ENCODE measurements at regions not wholly inside any gene's neighbourhood (a gene's known extent, or its start where the extent isn't known, plus 50 kb on each side); places are given as distances from the start of the nearest gene placed in this dataset.
"Not testable (repeated sequence)": the region's sequence is repeated elsewhere in the genome, so short reads cannot be mapped to it uniquely, and the experiment has no call there.

GRCh38 chr13:108074429-108074828, 140.9 kb downstream of the LIG4 start:
- DNase-seq, result not testable (repeated sequence)

DNA sequence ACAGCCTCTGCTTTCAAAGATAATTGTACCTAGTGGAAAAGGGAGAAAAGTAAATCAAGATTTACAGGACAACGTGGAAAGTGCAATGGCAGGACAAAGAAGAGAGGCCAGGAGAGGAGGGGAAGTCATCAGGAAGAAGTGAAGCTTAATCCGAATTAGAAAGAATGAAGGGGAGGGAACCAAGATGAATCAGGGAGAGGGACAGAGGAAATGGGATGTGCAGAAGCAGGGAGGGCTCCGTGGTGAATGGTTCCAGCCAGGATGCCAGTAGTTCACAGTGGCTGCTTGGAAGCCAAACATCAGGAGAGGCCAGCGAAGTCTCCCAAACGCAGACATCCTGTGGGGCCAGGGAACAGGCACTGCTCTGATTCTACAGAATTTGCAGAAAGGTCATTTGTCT, 144.4 kb downstream of the LIG4 start:
- no peak for DNase-seq

- DNase-seq, result peak; percentile 64
Measured at GRCh38 chr13:108070491-108070890, 144.8 kb downstream of the LIG4 start.

DNA sequence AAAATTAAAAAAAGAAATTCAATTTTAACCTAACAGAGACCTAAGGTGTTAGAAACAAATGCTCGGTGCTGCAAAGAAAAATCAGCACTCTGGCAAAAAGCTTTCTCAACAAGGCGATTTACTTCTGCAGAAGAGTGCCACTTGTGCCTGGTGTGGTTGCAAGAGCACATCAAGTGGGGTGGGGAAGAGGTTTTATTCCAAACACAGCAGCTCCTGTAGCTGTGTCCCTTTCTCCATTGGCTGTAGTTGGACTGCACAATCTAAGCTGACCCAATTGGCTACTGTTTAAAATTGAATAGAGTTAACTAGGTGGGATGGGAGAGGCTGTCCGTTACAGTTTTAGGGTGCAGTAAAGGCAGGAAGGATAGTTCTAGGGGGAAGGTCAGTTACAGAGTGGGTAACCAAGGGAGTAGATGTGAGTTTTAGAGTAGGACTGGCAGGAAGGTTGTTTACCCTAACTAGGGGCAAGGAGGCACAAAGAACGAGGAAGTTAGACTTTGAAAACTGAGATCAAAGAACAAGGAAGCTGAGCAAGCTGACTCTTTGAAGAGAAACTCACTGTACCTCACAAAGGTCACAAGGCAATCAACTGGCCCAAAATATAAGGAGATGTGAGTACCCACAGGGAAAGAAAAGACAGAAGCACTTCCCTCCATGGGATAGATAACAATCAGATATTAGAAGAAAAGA, 145.7 kb downstream of the LIG4 start:
- DNase-seq, result no peak

- not testable (repeated sequence) for DNase-seq
Measured at GRCh38 chr13:108064372-108064771, 151.0 kb downstream of the LIG4 start.

DNA sequence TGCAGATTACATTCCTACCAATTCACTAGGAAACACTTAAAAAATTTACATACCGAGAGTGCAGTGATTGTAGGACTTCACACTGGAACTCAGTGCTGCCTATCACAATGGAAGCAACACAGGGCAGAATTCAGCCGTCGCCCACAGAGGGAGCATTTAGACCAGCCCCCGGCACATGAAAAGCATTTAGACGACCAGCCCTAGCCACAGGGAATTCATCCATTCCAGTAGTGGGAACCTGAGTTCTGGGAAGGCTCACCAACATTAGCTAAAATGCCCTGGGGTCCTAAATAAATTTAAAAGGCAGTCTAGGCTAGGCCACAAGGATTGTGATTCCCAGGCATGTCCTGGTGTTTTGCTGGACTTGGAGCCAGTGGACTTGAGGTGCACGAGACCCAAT, 155.2 kb downstream of the LIG4 start:
- DNase-seq, result peak; percentile 72

DNA sequence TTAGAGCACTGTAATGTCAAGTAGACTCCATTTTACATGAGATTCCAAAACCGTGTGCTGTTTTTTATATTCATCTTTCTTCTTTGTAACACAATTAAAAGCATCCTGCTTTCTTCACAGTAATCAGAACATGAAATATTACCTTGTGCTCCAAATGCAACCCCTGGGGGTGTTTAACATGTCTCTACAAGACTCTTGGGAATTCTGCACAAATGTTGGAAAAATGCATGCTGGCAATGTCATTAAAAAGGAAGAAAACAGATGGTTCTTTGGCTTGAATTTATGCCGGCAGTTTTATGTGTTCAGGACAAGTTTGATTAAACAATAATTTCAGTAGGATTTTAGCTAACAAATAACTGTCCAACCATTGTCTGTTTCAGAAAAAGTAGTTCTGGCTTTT, 159.1 kb downstream of the LIG4 start:
- DNase-seq, result peak; percentile 91

DNA sequence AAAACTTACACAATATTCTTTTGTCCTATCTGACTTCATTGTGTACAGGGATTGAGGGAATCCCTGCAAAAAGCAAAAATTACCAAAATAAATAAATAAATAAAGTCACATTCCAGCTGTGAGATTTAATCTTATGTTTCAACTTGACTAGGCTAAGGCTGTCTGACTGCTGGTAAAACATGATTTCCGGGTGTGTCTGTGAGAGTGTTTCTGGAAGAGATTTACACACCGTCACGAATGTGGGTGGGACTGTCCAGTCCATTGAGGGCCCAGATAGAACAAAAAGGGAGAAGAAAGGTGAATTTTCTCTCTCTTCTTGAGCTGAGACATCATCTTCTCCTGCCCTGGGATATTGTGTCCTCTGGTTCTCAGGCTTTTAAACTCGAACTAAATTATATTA, 166.1 kb downstream of the LIG4 start:
- DNase-seq, result no peak

DNA sequence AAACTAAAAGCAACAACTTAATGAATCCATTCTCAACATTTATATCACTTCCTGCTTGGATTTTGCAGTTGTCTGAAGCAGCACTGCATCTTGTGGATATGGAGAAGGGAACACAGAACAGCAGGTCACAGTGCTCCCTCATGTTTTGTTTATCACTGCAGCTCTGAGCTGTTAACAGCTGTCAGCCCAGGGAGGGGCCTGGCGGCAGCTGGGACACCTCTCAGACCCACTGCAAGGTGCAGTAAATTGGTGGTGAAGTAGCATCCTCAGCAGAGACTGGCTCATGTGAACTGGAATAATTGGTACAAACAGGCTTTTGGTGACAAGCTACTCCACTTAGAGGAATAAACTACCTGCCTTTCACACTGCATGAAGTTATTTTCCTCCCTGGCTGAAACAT, 170.4 kb downstream of the LIG4 start:
- peak; percentile 68 for DNase-seq

GRCh38 chr13:108042866-108043265, 172.5 kb downstream of the LIG4 start:
- DNase-seq, result not testable (repeated sequence)

GRCh38 chr13:108037348-108037747, 178.0 kb downstream of the LIG4 start:
- no peak for DNase-seq

GRCh38 chr13:108036411-108036932, 178.9 kb downstream of the LIG4 start:
- DNase-seq, result no peak

DNA sequence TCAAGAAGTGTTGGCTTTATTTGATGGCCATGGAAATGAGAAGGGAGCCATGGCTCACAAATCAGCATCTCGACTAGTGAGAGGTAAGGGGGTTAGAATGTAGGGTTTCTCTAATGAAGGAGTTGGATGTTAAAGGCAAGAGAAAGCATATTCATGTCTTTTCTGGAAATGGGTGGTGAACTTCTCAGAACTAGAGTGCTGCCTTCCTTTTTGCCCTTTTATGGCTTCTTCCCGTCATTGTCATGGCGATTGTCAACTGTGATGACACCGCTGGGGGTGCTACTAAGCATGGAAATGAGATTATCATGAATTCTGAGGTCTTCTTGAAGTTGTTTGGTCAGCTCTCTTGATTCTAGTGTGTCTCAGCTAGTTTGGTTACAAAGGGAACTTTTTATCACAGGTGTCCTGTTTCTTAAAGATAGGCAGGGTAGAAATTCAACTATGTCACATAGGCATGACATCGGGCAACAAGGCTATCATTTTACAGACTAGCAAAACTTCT, 180.4 kb downstream of the LIG4 start:
- no peak for DNase-seq

- DNase-seq, result no peak
Measured at GRCh38 chr13:108033800-108034707, 181.3 kb downstream of the LIG4 start.

DNA sequence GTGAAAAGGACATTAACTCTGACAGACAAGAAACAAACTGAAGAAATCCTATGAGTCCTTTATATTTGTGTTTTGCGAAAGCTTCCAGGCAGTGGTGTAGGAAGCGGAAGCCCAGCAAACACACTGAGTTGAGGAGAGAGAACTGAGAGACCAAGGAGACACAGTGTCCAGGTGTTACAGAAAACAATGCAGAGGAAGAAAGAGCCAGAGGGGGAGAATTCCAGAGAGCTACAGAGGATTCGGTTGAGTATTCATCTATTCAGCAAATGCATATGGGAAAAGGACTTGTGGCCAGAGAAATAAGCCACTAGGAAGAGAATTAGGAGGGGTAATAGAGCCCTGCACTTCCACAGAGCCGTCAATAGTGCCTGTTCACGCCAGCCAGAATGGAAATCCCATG, 183.5 kb downstream of the LIG4 start:
- no peak for DNase-seq

DNA sequence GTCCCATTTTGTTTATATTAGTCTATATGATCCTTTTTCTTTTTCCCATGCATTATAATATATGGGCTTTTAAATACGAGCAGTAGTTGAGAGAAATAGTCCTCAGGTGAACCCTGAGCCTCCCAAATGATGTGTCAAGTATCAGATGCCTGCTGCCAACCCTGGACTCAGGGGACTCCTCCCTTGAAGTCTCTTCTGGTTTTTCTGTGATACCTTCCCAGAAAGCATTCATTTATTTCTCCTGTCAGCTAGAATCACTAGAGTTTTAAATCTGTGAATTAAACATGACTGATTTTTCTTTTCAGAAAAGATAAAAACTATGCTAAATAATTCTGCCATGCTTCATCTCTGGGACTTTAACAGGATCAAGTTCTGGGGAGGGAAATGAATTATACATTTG, 184.6 kb downstream of the LIG4 start:
- DNase-seq, result no peak

- no peak for DNase-seq
Measured at GRCh38 chr13:108026680-108027410, 188.5 kb downstream of the LIG4 start.

- DNase-seq, result no peak
Measured at GRCh38 chr13:108020027-108020426, 195.3 kb downstream of the LIG4 start.

DNA sequence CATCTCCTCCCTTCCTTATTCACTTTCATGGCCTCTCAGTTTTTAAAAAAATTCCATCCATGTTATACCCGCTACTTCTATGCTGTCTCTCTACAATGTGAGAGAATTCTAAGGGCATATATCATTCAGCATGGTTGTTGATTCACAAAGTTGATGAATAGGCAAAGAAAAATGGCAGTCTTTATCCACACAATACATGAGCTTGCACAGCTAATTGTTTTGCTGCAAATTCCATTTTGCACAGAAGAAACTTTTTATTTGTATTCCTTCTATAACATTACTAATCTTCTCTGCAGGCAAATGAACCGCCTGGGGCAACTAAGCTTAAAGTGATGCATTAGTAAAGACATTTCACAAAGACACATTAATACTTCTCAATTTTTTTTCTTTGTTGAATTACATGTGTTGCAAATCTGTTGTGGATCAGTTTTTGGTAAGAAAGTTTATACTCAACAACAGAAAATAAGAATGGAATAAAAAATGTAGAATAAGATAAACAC, 196.9 kb downstream of the LIG4 start:
- no peak for DNase-seq

- no peak for DNase-seq
Measured at GRCh38 chr13:108006619-108007018, 208.7 kb downstream of the LIG4 start.

DNA sequence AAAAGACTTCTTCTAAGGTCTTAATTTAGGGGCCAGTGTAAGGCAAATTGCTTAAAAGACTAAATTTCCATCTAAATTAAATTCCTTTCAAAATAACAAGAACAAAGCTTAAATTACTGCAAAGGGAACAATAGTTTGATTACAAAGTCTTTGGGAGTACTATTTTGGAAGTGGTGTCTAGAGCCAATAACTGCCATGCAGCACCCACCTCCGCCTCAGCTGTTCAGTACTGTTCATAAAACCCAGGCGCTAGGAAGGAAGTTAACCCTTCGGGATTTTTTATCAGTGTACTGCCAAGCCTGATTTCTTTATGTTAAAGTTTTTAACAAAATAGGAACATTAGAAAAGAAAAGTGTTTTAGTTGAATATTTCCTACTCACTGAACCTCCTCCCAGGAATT, 210.1 kb downstream of the LIG4 start:
- DNase-seq, result peak; percentile 55

DNA sequence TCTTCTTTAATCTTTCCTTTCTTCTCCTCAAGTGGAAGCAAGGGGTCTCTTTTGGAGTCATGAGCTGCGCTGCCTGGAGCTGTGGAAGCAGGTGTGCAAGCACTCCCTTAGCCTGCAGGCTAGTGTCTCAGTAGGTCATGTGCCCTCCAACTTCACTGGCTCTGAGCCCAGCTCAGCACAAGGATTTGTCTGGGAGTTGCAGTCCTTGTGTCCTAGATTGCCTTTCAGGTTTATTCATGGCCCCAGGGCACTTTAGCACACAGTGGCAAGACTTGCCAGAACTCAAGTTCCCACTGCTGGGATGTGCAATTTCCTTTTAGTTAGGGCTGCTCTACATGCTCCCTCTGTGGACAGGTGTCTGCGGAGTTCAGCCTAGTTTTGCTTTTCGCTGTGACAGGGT, 211.7 kb downstream of the LIG4 start:
- DNase-seq, result peak; percentile 95

- no peak for DNase-seq
Measured at GRCh38 chr13:108000998-108001397, 214.3 kb downstream of the LIG4 start.
